NOMO-1 treated with DMSO at 0.1 percent for 48 hours (cell line): ENCODE measurements at regions not wholly inside any gene's neighbourhood (a gene's known extent, or its start where the extent isn't known, plus 50 kb on each side); places are given as distances from the start of the nearest gene placed in this dataset.

Experiments used
- DNase-seq: peaks from one replicate; lab custom pipeline; 2025; ENCODE audit not compliant: unreplicated experiment; lab: John Stamatoyannopoulos, UW

DNA sequence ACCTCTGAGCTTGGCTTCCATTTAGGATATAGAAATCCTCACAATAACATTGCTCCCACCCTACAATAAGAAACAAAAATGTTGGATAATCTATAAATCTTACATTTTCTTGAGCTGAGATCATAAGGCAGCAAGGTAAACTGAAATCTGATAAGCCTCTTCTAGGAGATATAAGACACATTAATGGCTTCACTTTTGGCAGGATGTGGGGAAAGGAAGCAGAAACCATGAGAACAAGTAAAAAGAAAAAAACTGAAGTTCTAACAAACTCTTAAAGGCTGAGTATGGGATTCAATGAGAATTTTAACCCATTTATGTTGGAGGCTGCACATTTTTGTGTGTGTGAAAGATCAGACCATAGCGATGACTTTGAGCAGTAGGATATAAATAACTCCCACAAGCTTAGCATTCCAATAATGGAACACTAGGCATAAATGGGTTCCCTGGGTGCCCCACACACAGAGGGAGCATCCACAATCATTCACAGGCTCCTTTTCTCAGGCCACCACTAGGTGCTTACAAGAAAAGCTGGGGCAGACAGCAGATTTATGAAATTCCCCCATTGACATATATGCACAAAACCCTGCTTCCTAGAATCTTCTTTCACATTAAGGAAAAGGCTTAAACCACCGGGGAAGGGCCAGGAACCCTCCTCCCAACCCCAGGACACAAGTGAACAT, 564.9 kb upstream of the MGMT start:
- DNase-seq, result no peak

DNA sequence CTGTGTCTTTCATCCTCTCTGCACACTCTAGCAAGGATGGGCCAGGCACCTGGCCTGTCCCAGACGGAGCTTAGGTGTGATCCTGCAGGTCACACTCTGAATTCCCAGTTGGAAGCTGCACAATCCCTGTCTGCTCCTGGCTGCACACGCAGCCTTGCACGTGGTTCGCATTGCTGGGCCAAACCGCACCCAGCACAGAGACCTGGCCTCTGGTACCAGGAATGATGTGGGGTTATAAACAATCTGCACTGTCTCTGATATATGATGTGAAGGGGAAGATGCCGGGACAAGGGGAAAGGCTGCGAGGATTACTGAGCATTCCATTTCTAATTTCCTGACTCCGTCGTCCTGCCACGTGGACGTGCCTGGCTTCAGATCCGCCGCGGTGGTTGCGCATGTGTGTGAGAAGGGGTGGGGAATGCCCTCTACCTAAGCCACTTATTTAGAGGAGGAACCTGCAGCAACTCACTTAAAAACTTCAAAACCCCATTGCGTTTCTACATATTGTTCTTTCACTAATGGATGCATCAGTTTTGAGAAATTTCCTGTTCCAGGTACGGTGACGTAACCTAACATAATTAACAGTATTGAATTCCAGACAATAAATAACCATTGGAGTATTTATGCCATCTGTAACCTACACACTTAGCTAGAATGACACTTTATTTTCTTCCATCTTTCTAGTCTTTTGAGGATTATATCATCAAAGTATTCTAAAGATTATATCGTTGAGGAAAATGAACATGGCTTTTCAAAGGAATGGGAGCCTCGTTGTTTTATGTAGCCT, 559.7 kb upstream of the MGMT start:
- no peak for DNase-seq

DNA sequence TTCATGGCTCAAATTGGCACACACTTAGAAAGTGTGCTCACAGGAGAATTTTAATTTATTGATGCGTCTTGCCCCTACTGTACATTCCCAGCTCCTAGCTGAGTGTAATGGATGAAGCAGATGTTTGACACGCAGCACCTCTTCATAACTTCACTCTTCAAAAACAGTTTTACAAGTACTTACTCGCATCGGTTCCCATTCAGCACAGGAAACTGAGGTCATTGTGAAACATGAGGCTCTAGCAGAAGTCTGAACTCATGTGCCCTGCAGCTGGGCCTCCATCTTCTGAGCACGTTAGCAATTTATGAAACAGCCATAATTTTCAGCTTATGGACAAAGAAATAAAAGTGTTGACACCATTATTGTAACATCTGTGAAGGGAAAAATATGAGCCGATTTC, 558.9 kb upstream of the MGMT start:
- no peak for DNase-seq

DNA sequence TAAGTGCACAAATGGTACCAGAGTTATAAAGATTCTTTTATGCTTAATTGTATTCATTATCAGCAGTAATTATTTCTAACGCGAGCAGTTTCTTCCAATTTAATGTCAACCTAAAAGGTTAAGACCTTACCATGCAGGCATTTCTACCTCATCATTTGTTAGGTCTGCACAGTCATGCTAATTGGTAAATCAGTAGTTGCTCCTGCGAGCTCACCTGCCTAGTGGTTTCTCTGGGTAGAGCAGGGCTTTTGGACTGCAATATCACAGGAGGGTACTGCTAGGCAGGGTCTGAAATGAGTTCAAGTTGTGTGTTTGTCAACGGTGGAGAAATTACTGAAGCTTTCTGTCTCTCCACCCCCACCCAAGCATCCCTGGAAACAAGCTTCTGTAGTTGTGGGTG, 558.5 kb upstream of the MGMT start:
- no peak for DNase-seq

DNA sequence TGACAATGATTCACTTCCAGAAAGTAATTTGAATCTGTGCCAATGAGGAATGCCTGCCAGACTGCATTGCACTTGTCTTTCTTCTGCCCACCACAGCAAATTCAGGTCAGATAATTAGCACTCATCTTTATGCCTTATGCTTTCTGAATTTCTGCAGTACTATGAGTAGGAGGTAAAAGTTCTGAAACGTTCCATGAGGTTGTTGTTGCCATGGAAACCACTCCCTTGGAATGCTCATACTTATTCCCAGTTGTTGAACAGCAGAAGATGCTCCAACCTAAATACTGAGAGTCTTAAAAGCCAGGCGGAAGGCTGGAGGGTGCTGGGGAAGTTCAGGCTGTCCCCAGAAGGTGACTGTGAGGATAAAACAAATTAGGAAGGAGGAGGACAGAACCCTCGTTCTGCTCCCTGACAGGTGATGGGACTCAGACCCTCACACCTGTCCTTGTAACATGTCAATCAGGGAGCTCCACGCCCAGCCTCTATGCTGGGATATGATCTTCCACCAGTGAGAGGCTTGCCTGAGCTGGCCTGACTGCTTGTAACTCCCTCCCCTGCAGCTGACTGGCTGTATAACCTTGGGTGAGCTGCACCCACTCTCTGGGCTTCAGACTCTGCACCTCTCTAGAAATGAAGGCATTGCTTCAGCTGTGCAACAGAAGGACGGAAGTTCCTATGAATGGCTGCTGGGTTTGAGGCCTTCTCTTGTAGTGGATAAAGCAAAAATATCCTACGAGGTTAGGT, 554.3 kb upstream of the MGMT start:
- DNase-seq, result no peak

DNA sequence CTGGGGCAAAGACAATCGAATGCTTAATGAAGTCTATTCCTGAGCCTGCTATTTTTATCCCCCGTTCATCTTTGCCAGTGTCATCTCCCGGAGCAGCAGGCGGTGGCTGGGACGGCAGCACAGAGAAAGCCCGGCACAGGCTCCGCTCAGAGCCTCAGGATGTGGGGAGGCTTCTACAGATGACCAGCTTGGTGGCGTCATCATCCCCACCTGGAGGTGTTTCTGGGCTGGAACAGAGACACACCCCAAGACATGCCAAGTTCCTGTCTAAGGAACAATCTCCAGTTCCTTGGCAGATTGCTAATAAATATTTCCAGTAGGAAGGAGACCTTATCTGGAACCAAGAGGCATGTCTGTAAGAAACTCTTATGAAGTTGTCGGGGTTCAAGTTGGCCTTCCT, 552.4 kb upstream of the MGMT start:
- no peak for DNase-seq

DNA sequence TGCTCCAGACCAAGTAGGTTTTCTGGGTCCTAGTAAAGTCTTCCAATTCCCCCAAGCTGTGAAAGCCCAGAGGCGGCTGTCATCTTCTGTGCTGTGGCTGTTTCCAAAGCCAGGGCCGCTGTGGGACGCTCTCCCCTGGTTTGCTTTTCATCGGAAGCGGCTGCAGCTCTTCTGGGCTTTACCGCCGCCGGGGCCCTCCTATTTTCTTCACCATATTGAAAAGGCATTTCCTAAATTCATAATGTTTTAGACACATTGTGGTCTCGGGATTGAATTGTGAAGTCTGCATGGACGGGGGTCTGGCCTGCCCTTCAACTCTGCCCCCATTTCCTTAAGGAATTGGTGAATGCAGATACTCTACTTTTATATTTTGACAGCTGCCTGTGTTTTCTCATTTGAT, 551.4 kb upstream of the MGMT start:
- no peak for DNase-seq

DNA sequence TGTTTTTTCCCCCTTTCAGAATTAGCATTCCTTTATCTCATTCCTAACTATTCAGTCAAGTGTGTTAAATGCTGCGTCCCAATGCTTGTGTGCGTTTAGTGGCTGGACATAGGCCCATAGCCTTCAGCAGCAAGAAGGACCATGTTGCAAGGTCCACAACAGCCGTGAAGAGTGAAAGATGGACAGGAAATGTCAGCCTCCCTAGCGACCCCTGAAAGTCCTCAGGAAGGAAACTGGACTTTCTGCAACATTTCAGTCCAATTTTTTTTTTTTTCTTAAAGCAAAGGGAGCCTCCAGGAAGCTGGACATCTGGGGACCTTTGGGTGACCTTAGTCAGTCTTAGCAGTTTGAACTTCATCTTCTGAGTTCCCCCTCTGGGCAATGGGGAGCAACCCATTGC, 550.7 kb upstream of the MGMT start:
- no peak for DNase-seq

DNA sequence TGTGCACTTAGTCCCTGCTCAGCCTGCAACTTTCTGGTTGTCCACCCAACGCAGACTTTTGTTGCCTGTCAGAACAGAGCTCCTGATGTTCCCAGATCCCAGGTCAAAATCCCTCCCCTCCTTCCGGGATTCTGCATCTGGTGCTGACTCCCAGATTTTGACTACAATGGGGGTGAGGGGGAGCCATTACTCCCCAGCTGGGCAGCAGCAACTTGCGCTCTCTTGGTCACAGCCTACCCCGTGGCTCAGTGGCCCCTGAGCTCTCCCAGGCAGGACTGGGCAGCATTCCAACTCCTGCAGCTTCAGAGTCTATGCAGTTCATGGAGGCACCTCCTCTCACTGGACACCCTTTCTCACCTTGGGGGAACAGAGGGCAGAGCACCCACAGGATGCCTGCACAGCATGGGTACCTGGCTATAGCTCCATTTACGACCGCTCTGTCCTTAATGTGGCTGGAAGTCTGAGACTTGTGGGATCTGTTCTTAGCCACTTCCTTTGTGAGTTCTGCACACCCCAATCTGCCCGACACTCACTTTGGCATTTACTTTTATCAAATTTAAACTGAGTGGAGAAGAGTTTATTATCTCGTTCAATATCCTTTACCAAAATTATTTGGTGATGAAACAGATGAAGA, 545.5 kb upstream of the MGMT start:
- no peak for DNase-seq

DNA sequence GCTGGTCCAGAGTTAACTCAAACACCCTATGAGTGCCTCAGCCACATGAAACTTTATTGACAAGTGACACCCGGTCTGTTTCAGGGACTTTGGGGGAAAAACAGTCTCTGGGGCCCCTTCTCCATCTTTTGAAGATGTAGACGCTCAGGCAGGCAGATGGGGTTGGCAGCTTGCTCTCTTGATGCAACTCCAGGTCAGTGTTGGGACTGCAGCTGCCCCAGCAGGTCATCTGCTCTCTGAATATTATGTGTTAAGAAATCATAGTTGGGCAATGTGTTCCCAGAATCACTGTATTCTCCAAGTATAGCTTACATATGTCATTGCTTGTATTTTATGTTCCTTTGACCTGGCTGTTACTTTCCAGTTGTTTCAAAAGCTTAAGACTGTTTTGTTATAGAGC, 544.9 kb upstream of the MGMT start:
- no peak for DNase-seq

DNA sequence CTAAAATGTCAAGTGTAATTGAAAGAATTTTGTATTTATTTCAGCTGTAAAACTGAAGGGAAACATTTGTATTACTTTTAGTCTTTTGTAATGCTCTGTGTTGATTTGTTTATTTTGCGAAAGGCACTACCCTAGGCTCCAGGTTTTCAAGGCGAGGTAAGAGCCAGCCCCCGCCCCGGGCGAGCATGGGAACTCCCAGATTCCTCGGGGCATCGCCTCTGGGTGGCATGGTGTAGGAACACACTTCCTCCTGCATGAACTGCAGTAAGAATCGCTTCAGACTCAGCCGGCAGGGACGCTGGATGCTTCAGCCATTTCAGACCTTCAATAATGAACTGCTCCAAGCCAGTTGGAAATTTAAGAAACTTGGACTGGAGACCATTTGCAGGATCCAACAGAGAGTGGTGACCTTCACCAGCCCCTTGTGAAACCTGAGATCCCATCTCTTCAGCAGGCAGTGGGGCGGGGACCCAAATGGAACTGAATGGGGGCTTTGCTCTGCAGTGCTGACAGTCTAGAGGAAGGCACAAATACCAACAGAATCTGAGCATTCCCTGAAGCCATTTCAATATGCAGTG, 544.3 kb upstream of the MGMT start:
- DNase-seq, result no peak

DNA sequence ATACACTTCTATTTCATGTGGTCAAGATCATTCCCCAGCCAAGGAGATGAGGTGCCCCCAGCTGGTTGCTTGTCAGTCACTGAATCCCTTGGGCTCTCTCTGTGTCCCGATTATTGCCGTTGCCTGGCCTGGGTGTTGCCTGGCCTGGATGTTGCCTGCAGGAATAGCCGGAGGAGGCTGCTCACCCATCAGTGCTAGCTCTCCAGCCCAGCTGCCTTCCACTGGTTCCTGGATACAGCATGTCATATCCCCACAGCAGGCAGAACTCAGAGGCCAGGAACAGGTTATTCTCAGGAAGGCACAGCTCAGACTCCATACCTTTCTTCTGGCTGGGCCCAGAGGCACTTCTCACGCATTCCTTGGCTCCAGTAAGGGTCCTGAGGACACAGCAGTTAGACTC, 542.1 kb upstream of the MGMT start:
- no peak for DNase-seq

DNA sequence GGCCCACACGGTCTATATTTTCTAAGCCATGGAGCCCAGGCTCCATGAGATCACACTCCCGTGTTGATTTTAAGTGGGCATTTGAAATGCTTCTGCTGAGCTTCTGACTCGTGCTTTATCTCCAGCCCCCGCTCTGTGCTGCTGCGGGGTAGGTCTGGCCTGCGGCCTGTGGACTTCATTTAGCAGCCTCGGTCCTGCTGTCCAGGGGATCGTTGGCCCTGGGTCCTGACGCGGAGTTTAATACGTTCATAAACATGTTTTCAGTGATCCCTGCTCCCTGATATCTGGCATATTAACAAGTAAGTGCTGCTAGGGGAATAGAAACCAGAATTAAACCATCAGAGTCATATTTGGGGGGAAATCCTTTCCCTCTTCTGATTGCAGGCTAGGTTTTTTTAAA, 540.3 kb upstream of the MGMT start:
- no peak for DNase-seq

DNA sequence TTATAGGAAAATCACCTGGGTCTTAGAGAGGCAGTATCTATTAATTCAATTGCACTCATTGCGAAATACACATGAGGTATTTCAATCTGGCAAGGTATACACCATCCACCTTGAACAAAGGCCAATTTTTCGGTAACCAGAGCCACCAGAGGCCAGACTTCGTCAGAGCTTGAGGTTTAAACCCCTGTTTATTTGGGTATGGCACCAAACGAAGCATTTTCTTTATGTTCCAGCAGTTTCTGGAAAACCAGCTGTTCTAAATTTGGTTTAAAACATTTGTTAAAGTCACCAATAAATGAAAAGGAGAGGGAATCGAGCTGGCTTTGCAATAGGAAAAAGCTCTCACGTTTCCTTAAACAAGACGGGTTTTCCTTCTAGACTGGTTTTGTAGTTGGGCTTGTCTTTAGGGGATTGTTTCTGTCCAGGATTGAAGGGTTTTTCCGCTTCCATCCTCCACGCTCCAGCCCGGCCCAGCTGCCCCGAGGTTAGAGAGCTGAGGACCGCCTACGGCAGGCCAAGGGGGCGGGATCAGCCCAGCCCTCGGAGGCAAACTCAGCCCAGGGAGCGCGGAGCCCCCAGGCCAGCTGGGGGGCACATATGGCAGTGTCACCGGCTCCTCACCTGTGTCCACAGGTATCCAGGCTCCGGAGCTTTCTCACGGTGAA, 539.4 kb upstream of the MGMT start:
- DNase-seq, result no peak

DNA sequence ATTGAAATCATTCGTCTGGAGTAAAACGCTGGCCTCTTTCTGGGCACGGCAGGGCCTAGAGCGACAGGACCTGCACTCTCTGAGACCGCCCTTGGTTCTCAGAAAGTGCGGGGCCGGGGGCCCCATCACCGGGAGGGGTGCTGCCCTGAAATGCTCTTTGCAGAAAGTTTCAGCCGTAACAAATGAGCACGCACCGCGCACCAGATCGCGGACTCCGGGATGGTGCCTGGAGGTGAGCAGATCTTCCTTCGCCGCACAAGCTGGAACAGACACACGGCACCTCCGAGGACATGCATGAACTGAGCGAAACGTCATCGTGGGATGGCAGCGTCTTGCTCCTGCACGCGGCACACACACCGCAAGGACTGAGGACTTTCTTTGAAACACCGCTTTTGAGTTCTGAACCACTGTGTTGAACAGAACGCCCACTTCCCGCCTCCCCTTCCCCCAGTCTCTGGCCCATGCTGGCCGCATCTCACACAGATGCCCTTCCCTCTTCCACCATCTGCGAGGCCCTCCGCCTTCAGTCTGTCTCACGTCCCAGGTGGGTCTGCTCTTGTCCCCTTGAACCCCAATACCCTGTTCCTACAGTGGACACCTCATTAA, 538.7 kb upstream of the MGMT start:
- DNase-seq, result no peak

DNA sequence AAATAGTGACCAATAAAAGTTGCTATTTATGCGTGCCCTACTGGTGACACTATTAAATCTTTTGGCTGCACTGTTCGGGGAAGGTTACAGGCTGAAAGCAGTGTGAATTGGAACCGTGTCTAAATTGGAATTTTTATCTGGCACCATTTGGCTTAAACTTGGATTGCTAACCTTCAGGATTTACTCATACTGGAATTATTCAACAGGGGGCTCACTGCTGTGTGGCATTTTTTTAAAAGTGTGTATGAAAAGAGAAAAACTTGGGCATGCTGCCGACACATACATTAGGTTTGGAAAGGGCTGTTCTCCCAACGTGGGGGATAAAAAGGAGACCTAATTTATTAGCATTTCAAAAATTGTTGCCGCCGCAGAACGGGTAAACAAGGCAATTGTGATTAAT, 537.9 kb upstream of the MGMT start:
- DNase-seq, result no peak

DNA sequence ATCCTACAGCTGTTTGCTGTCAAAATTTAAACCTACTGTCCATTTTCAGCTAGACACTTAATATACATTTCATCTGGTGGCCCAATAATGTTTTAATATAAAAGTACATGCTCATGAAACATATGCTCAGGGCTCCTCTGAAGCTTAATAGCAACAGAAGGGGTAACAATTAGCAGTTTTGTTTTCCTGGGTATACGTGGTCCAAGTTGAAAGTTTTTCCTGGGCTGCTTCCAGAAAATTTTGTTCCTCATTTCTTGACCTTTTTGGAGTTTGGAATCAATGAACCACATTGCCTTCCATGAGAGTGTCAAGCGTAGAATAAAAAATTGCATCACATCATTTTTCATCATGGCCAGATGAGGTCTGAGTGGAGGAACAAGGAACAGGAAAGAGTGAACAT, 537.3 kb upstream of the MGMT start:
- no peak for DNase-seq

DNA sequence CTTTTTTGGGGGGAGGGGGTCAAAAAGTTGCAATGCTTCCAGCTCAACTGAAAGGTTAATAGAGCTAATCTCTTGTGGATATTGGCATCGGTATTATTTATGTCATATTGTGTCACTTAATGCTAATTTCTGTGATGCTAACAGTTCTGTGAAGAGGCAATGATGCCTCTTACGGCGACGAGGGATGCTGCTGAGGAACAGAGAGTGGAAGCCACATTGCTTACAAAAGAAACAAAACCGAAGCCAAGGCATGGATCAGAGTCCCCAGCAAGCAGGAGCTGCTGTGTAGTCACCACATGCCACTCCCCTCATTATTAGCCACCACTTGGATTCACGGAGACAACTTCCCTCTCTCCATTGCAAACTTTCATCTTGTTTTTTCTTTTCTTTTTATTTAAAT, 536.5 kb upstream of the MGMT start:
- no peak for DNase-seq

DNA sequence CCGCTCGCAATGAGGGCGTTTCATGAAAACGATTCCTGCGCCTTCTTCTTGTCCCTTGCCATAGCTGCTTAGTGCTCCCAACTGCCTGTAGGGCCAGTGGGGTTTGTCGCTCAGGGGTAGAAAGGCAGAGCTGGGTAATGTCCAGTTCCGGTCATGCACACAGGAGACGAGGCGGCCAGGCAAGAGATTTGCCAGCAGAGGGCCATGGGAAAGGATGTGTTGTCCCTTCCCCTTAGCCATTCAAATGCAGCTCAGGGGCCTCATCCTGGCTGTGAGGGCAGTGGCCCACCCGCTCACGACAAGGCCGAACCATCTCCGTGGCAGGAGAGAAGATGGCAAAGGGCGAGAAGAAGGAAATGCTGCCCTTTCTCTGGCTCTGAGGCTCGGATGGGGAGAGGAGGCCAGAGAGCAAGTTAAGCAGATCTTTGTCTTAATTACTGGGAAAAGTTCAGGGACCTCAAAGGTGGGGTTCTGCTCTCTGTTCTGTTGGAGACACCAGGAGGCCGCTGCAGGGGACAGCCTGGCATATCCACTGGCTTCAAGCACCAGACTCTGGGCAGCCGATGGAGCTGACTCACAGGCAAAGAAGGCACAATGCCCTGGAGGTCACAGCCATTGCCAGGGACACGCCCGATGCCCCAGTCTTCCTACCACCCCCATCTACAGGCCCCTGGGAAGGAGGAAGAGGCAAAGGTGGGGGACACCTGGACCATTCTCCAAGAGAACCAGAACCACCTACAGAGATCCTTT, 534.8 kb upstream of the MGMT start:
- no peak for DNase-seq

DNA sequence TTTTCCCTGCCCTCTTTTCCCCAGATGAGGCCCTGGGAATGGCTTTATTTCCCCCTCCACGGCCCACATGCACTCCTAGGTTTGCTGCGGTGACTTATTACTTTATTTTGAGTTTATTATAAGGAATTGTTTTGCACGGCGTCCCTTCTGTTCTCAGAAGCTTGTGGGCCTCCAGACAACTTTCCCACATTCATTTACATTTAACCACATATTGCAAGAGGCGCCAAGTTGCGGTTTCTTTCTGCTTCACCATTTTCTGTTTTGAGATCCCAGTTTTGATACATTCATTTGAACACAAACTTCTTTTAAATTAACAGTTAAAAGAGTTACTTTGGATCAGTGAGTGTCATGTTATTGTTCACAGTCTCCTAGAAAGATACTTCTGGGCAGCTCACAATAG, 532.5 kb upstream of the MGMT start:
- DNase-seq, result no peak
